GM21515 (cell line): ENCODE measurements at regions not wholly inside any gene's neighbourhood (a gene's known extent, or its start where the extent isn't known, plus 50 kb on each side); places are given as distances from the start of the nearest gene placed in this dataset.
"Not testable (repeated sequence)": the region's sequence is repeated elsewhere in the genome, so short reads cannot be mapped to it uniquely, and the experiment has no call there.

ENCODE experiments used
- ATAC-seq: cut with Tn5 transposase; IDR thresholded peaks from one replicate; pipeline ENCODE4 v1.9.1; 2021; ENCODE audit not compliant: unreplicated experiment

DNA sequence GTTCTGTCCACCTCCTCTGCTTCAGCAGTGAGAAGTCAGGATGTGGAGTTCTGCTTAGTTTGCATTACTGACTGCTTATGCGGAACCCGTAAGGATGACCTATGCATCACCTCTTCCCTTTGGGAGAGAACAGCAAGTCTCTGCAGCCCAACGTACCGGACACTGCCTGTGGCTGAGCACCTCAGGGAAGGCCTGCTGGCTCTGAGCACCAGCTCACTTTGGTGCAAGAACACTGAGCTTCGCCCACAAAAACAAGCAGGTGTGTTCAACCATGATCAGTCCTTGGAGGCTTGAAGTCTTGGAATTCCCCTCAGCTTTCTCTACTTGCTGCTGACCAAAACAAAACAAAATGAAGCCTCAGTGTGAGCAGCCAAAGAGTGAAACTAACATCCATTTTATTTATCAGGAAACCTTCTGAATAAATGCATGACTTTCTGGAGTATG is 52.7 kb upstream of the NCK2 start:
- ATAC-seq: peak; percentile 55

DNA sequence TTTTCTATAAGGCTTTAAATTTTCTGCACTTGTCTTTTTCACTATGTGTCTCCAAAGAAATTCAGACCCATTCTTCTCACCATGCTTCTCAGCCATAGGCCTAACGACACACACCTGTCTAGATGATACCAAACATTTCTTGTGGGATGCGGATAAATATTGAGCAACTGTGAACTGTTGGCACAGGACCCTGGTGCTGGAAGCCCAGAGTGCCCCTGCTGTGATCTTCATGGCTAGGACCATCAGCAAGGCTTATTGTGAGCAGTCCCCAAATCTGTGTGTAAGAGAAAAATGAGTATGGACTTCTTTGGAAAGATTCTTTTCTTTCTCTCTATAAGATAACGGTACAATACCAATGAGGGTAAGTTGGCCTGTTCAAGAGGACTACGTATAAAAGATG is 54.1 kb upstream of the NCK2 start:
- ATAC-seq: no peak

DNA sequence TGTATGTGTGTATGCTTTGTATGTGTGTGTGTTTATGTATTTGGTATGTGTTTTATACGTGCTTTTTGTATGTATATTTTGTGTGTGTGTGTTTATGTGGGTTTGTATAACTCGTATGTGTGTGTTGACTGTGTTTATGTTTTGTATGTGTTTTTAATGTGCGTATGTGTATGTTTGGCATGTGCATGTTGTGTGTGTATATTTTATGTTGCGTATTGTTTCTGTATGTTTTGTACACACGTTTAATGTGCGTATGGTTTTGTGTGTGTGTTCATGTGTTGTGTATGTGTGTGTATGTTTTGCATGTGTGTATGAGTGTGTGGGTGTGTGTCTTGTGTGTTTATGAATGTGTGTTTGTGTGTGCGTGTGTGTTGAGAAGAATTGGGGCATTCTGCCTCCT is 55.2 kb upstream of the NCK2 start:
- ATAC-seq: no peak

DNA sequence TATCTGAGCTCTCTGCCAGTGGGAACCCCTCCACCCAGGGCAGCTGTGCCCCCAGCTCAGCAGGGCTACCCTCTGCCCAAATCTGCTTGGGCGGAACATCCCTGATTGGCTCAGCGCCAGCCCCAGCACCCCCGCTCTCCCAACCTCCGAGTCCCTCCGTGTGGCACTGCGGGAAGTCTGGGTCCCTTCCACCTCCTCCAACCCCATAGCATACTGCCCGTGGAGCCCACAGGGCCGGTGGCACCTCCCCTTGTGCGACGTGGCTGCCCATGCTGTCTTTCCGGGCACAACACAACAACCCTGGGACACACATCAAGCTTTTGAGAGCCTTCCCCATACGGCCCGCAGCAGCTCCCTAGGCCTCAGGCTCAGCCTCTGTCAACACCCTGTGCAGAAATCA is 55.8 kb upstream of the NCK2 start:
- no peak for ATAC-seq

DNA sequence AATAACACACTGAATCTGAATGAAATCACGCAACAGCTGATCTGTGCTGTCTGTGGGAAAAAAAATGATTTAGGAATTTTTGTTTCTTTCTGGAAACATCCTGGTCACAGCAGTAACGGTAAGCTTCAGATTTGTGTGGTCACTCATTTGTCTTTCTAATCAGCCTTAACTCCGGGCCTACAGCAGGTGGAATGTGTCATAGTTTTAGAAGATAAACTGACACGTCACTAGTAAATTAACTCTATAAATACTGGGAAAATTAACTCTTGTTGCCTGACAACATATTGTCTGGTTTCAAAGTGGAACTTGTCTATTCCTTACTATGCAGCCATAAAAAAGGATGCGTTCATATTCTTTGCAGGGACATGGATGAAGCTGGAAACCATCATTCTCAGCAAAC is 58.1 kb upstream of the NCK2 start:
- no peak for ATAC-seq

DNA sequence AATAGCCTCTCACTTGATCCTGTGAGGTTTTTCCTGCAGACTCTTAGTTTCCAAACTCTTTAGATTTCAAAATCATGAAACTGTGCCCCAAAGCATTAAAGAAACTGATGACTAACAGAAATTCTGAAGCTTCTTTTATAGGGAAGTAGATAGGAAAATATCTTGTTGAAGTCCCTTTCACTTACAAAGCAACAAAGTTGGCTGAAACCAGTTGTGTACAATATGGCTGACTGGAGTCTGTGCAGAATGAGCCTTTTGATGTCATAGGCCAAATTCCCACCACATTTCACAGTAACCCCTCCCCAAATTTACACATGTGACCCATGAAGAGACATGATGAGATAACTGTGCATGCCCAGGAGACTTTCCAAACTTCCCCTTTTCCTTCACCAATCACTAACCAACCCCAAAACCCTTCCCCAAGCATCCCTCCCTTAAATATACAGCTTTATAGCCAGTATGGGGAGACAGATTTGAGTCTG is 61.7 kb upstream of the NCK2 start:
- ATAC-seq: no peak

DNA sequence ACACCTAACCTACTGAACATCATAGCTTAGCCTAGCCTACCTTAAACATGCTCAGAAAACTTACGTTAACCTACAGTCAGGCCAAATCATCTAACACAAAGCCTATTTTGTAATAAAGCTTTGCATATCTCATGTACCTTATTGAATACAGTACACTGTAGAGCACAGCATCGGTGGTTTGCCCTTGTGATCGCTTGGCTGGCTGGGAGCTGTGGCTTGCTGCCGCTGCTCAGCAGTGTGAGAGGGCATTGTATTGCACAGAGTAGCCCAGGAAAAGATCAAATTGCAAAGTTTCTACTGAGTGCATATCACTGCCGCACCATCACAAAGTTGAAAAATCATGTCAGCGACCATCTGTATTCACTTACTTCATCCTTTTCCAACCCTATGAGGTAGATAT is 62.3 kb upstream of the NCK2 start:
- no peak for ATAC-seq

DNA sequence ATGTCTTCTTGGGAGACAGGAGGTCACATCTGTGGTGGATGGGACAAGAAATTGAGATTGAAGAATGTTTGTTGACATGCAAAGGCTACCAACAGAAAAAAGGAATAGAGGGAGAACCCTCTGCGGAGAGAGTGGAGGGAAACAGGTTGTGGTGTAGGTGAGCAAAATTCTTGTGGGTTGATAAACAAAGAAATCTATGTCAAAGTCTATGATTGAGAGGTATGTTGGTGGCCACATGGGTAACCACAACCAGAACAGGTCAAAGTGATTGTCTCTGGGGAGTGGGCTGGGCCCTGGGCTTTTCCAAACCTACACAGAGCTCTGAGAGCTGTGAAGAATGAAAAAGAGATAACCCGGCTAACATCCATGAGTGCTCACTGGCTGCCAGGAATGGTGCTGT is 62.8 kb upstream of the NCK2 start:
- no peak for ATAC-seq

DNA sequence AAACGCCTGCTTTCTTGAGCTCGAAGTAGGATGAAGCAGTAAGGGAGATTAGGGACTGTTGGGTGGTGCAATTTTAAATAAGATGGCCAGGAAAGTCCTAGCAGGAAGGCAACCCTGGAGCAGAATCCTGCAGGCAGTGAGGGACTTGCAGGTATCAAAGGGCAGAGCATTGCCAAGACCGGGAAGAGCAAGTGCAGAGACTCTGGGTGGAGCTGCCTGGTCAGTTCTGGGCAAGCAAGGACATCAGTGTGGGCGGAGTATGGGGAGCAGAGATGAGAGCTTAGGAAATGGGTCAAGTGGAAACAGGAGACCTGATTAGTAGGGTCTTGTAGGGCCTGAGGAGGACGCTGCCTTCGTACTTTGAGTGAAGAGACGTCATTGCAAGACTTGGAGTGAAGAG is 64.4 kb upstream of the NCK2 start:
- ATAC-seq: no peak

DNA sequence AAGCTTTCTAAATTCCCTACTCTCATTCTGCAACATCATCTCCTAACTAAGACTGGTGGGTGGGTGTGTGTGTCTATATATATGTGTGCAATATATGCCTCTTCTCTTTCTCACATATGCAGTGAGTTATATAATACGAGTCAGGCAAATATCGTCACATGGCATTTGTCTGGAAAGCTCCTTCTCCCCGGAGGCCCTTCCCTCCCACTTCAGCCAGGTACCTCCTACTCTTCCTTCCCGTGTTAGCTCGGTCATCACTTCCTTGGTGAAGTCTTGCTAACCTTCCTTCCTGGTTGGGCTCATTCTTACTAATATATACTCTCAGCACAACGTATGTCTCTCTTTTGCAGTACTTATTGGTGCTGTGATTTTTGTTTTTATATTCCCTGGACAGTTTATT is 66.4 kb upstream of the NCK2 start:
- ATAC-seq: no peak

DNA sequence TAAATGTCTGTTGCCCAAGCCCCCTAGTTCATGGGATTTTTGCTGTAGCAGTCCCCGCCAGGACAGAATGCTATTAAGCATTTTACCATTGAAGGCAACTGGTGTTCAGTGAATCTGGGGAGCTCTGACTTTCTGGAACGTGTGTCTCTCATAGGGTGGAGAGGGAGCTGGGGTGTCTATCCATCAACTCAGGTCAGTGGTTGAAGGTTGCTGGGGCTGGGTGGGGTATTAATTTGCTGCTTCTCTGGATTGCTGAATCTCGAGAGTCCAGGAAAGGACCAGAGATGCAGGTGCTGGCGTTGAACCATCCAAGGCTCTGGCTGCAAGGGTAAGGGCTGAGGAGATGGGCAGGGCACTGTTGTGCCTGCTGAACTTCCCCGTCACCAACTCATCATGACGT is 66.8 kb upstream of the NCK2 start:
- ATAC-seq: no peak

DNA sequence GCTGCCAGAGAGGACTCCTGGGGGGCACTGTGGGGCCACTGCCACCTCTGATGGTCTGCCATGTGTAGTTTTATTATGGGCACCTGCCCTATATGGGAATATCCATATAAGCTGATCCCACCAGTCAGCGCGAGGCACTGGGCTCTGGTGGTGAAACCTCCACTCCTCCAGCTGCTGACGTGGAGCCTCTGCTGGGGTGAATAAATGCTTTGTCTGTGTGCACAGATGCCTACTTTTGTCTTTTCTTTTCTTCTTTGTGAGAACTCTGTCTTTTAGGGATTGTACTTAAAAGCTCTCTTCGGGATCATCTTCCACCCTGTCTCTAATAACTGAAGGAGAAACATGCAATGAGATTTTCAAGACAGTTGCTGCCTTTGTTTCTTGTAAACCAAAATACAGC is 68.9 kb upstream of the NCK2 start:
- no peak for ATAC-seq

DNA sequence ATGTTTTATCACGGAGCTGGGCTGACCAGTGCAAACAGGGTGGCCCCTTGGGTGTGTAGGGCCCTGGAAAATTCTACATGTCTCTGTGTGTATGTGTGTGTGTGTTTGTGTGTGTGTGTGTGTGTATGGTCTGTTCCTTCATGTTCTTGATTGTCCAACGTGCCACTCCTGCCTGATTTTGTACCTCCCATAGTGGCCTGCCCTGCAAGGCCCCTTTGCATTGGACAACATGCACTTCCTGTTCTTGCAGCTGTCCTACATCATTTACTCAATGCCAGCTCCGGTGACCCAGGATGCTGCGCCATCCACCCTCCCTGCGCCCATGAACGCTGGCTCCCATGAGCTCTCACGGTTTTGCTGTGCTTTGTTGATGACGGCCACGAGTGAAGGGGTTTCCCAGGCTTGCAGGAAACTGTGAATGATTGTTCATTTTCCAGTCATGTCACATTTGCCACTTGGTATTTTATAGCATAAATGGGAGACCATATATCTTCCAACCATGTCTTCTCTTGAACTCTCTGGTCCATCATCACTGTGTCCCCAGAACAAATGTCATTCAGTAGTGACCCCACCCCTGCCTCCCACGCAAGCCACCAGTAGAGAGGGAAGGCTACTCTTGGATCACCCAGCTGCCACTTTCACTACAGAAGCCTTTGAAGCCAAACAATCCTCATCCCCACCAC is 69.7 kb upstream of the NCK2 start:
- ATAC-seq: no peak

DNA sequence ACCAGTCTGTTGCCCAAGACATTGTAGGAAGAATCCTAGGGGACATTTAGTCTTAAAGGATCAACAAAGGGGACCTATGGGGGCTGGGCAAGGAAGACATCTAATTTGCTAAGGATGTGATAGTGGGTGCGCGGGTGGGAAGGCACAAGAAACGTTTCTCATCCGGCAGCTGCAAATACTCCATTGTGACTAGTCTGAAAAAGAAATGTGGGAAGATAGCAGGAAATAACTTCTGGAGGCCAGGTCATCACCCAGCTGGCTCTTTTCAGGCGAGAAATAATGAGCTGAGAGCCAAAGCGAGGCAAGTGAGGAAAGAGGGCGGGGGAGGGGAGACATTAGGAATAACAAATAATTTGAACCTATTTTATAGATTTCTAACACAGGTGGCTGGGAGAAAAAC is 70.3 kb upstream of the NCK2 start:
- no peak for ATAC-seq

DNA sequence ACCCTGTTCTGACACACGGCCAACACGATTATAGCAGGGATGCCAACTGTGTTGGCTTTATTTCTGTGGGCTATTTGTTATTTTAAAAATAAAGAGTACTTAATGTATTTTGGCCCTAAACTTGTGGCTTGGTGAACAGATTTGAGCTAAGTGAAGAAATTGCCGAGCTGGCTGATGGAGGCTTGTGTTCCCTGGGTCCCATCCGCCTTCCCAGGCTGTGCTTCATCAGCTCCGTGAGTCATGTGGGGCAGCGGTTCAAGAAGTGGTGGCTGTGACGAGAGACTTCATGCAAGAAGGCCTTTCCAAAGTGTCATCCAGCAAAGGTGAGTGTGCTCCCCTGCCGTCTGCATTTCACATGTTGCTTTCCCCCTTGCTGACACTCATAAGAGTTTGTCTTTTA is 73.6 kb upstream of the NCK2 start:
- ATAC-seq: no peak

DNA sequence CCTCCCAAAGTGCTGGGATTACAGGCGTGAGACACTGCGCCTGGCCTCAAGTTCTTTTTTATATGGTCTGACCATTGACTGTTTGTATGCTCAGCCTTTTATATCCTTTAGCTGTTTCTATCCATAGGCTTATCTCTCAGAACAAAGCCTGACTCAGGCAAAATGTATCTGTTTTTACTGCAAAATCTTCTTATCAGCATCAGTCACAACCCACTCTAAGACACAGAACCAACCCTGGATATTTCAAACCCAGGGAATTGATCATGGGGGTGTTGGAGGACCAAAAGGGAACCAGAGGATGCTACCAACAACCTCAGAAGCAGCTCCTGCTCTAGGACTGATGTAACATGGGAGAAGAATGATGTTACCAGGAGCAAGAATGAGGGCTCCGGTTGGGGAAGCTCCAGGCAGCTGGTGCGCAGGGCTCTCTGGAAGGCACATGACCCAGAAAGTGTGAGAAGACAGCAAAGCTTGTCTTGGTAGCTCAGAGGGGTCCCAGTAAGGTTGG is 75.3 kb upstream of the NCK2 start:
- ATAC-seq: no peak

DNA sequence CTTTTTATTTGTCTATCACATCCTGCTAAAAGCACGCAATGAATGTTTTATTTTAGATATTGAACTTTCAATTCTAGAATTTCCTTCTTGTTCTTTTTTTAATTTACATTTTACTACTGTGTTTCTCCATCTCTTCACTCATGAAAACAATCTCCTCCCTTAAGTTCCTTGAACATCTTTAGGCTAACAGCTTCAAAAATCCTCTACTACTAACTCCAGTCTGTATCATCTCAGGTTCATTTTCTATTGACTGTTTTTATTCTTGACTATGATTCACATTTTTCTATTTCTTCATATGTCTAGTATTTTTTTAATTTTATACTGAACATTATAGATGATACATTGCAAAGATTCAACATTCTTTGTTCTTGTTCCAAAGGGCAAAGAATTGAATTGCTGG is 79.2 kb upstream of the NCK2 start:
- no peak for ATAC-seq

DNA sequence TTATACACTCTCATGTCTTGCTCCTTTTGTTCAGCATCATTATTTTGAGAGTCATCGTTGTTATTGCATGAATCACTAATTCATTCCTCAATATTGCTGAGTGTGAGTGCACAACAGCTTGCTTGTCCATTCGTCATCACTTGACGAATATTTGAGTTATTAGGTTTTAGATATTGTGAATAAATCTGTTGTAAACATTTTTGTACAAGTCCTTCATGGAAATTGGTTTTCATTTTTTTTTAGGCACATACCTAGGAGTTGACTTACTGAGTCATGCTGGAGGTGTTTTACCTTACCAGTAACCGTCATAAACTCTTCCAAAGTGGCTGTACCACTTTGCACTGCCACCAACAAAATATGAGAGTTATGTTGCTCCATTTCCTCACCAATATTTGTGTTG is 84.2 kb upstream of the NCK2 start:
- no peak for ATAC-seq

DNA sequence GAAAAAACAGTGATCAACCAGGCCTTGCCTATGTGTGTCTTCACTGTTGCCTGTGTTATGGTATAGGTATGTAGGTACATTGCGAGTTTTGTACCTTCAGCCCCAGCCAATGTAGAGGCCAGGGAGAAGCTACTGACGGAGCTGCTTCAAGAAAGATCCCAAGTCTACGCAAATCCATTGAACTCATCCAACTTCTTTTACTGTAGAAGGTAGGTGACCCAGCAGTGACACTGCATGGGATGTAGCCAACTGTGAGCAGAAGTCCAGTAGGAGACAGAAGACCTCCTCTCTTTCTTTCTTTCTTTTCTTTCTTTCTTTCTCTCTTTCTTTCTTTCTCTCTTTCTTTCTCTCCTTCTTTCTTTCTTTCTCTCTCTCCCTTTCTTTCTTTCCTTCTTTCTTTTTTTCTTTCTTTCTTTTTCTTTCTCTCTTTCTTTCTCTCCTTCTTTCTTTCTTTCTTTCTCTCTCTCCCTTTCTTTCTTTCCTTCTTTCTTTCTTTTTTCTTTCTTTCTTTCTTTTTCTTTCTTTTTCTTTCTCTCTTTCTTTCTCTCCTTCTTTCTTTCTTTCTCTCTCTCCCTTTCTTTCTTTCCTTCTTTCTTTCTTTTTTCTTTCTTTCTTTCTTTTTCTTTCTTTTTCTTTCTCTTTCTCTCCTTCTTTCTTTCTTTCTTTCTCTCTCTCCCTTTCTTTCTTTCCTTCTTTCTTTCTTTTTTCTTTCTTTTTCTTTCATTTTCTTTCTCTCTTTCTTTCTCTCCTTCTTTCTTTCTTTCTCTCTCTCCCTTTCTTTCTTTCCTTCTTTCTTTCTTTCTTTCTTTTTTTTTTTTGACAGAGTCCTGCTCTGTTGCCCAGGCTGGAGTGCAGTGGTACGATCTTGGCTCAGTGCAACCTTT is 88.7 kb upstream of the NCK2 start:
- ATAC-seq: not testable (repeated sequence)

DNA sequence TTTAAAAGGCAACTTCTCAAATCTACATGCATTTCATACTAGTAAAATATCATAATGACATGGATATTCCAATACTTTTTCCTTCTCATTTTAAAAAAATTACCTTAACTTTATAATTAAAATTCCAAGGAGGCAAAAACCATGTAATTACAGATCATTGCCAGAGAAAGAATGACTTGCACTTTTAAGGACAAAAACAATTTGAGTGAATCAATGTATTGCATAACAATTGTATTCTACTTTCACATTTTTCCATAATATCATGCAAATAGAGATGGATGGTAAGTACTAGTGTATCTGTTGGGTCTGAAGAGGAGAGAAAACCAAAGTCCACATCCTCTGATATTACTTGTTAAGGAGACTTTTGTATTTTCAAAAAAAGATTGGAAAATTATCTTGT is 89.5 kb upstream of the NCK2 start:
- ATAC-seq: no peak

DNA sequence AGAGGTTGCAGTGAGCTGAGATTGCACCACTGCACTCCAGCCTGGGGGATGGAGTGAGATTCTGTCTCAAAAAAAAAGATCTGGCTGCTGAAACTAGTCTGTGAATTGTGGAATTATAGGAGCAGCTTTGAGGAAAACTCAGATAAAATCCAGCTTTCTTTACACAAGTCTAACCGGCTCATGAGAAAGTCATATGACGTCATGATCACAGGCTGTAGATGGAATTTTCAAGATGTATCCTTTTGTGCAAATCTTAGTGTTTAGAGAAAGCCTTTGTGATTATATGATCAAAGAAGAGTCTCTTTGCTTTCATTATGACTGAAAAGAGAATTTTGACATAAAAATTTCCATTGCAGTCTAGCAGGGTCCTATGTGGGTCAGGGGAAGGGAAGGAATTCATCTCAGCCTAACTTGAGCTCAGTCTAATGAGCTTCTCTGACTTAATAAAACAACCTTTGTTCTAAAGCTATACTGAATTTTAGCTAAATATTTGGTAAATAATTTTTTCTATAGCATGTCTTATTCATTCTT is 90.2 kb upstream of the NCK2 start:
- ATAC-seq: no peak

DNA sequence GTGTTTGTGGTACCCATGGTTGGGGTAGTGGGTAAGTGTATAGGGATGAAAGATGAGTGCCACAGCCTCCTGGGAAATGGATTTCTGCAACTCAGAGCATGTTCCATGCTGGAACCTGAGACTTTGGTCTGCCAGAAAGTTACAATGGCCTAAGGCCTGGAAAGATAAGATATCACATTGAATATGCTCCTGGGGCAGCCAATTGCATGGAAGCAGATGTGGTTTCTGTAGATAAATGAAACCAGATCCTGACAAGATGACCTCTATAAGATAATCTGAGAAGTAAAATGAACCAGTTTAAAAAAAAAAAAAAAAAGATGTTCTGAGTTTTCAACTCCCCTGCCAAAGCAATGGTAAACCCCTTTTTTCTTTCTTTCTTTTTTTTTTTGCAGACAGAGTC is 91.4 kb upstream of the NCK2 start:
- ATAC-seq: no peak
